HUDEP-2 (cell line): ENCODE measurements at regions not wholly inside any gene's neighbourhood (a gene's known extent, or its start where the extent isn't known, plus 50 kb on each side); places are given as distances from the start of the nearest gene placed in this dataset.

Experiments
- DNase-seq, 76 experiments: peaks; one replicate each; lab custom pipeline; 2025; ENCODE audit not compliant: unreplicated experiment in 76 of 76; lab: John Stamatoyannopoulos, UW

DNA sequence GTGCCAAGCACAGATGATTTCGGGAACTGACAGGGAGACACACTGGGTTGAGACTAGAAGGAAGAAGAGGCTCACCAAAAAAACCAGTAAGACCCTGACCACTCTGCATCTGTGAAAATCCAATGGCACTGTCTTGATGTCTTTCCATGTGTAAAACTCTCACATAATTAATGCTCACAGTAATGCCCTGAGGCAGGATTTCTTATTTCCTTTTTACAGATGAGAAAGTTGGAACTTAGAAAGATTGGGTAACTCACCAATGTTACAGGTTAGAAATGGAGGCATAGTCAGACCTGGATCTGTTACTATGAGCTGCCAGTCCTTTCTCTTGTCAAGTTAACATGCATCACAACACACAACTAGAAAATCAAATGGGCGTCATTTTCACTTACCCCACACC lies 151.0 kb upstream of the MCHR2 start:
- no peak for DNase-seq

GRCh38 chr6:100138346-100139022 lies 144.5 kb upstream of the MCHR2 start:
- DNase-seq: no peak

DNA sequence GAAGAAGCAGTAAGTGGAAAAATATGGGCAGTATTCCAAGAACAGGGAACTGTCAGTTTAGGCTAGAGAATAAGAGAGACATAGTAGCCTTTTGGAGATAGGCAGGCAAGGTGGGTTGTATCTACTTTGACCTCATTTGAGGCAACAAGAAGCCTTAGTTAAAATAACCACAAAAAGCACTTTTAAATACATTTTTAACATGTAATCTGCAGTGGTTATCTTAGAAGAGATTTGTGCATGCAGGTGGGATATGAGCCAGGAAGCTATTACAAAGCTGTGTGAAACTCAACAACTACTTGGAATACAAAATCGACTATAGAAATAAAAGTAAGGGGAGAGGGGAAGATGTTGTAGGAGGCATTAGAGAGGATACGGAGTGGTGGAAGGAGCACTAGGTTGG lies 143.7 kb upstream of the MCHR2 start:
- no peak for DNase-seq

- no peak for DNase-seq
Measured at GRCh38 chr6:100136590-100136989, 142.6 kb upstream of the MCHR2 start.

DNA sequence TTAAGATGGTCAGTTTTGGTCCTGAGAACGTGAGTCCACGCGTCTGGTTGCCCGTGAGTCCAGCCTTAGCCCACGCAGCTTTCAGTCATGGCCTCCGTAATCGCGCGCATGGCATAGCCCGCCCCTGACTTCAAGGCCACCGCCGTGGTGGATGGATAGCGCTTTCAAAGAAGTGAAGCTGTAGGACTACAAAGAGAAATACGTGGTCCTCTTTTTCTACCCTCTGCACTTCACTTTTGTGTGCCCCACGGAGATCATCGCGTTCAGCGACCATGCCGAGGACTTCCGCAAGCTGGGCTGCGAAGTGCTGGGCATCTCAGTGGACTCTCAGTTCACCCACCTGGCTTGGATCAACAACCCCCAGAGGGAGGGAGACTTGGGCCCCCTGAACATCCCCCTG lies 142.0 kb upstream of the MCHR2 start:
- no peak for DNase-seq

DNA sequence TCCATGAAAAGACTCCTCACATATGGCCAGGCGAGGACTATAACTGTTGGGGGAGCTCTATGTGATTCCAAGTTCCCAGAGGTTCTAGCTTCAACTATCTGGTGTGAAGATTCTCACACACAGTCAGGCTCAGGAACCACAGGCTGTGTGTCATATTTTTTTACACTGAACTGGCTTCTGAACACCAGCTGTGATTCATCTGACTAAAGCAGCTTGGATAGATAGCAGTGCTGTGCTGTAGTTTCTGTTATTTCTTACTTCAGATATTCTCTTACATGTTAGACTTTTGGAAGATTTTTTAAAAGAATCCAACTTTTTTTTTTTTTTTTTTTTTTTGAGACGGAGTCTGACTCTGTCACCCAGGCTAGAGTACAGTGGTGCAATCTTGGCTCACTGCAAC lies 140.7 kb upstream of the MCHR2 start:
- no peak for DNase-seq

GRCh38 chr6:100134297-100134696 lies 140.3 kb upstream of the MCHR2 start:
- DNase-seq: no peak

DNA sequence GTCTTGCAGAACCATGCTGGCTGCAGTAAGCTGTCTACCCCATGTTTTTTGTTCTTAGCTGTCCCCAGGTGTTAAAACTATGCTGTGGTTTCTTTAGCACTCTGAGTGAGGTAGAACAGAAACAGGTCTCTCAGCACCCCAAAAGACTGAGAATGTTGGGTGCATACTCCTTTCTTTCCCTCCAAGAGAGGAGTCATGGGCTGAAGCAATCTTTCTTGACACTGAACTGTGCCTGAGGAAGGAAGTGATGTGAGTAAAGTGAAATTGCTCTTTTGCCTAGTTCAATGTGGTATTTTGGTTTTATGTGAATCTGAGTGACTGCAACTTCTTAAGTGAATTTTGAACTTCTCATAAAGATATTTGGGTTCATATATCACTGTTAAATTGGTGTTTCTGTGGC lies 138.0 kb upstream of the MCHR2 start:
- no peak for DNase-seq

- no peak for DNase-seq
Measured at GRCh38 chr6:100130630-100131029, 136.6 kb upstream of the MCHR2 start.

DNA sequence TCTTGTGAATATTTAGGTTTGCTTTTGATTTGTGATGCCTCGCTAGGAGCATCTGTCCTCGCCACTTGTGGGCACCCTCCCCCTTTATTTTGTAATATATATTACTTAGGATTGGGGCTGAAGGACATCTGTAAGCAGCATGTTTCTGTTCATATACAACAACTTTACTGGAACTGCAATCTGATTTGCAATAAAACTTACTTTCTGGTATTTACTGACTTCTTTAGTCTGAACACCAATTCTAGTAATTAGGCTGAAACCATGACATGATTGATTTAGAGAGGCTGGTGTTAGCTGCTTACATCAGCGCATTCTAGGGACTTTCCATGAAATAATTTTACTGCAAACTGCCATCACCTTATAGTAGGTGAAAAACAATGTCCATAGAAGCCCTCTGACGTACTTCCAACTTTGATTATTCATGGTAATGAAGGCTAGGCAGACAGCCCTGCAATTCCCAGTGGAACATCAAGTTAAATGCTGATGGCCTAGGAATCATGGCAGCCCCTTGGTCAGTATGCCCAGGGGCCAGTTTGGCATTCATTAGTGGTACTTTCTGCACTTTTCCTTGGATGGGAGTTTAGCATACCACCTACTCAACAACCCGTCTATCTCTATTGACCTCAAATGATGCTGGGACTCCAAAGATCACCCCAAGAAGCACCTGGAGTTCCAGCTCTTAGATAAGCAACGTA lies 132.9 kb upstream of the MCHR2 start:
- no peak for DNase-seq

DNA sequence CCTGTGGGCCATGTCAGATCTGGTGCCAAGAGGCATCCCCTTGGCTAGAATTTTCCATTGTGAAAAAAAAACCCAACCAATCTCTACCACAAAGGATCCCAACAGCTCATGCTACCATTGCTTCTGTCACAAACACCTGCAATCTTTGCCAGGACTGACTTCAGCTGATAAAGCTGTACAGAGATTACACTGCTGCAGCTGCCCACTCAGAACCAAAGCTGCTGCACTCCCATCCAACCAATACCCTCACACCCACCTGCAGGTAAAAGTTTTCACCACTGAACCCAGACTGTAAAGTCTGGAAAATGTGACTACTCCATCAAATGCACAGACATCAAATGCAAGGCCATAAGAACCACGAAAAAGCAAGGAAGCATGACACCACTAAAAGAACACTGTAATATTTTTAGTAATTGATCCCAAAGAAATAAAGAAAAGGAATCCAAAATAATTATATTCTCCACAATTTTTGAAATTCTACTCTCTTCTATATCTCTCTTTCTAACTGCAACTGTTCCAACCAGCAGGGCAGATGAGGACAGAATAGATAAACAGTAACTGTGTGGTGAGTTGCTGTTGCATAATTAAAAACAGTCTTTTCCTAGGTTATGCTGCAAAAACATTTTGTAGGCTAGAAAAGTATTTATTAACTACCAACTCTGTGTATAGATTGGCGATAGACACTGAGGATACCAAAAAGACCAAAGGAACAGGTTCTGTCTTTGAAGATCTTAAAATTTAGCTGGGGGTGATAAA lies 128.0 kb upstream of the MCHR2 start:
- DNase-seq: no peak

DNA sequence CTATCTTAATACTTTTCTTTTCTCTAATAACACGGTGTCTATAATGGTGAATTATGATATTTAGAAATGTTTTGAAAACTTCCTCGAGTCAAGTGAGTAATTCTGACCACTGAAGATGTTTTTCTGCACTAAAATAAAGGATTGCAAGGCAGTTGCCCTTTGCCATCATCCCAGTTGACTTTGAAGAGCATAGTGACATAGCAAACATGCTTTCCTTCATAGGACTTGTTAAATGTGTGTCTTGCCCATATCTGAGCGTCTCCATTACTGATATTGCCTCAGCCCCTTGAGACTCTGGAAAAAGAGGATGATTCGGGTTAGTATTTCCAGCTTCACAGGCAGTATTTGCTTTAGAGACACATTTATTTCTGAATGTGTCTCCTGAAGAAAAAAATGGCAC lies 125.2 kb upstream of the MCHR2 start:
- DNase-seq: no peak

GRCh38 chr6:100118301-100118700 lies 124.3 kb upstream of the MCHR2 start:
- DNase-seq: no peak

- DNase-seq: no peak
Measured at GRCh38 chr6:100117680-100118079, 123.7 kb upstream of the MCHR2 start.

GRCh38 chr6:100116411-100117194 lies 122.6 kb upstream of the MCHR2 start:
- peak in 40 of 76 experiments; percentile 2 to 70 (median 26) for DNase-seq

- DNase-seq: no peak
Measured at GRCh38 chr6:100115407-100116101, 121.5 kb upstream of the MCHR2 start.

- DNase-seq: no peak
Measured at GRCh38 chr6:100112855-100113508, 119.0 kb upstream of the MCHR2 start.

DNA sequence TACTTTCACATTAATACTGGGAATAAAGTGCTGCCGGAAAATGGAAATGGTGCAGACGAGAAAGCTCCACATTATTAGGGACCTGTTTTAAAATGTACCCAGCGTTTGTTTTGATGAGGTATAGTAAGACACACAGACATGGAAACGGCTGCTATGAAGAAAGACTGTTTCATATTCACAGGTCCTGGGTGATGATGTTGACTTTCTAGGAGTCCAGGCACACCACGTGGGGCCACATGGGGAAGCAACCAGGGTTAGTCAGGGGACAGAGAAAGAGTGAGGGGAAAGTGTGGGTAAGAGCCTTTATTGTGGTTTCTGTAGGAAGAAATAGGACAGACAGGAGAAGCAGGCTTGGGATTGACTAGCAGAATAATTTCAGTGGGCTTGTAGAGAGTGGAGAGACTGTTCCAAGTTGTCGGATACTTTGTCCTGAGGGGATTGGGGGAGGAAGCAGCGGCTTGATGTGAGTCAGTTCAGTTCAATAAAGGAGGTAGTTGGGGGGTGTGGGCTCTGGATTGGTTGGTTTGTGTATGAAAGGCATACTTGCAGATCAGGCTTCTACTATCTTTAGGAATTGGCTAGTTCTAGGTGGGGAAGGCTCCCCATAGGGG lies 112.0 kb upstream of the MCHR2 start:
- DNase-seq: no peak

DNA sequence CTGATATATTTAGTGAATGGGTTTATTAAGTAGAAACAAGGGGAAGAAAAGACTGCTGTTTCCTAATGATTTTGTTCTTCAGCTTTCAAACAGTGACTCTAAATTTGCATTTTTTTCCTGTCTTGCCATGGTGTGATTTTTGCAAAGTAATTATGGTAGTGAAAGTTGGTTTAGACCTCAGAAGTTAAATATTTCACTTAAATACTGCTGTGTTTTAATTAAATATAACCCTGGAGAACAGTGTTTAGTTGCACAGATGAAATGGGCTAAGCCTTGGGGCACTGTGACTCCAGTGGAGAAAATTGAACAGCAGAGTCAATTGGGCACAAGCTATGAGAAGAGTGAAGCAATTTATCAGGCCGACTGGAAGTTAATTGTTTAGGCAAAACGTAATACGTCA lies 111.1 kb upstream of the MCHR2 start:
- no peak for DNase-seq

DNA sequence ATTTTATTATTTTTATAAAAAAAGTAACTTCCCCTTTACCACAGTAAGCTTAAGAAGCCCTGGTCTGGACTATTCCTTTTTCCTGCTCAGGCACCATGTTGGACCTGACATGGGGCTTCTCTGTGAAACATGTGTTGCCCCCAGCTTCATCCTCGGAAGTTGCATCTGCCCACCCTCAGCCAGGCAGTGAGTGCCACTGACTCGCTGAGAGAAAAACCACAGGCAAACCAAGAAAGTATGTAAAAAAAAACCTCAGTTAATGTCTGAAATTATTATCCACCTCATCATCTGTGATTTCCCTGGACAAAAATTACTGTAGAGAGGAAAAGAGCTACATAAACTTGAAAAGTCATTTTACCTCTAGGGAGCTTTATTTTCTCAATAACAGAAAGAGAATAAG lies 109.9 kb upstream of the MCHR2 start:
- no peak for DNase-seq
